SK-N-SH (cell line): ENCODE measurements at regions not wholly inside any gene's neighbourhood (a gene's known extent, or its start where the extent isn't known, plus 50 kb on each side); places are given as distances from the start of the nearest gene placed in this dataset.

Experiments
- CTCF ChIA-PET: fragments of 300-600, 350-600 bp; formaldehyde crosslinking; extraction: SDS; loops from one replicate; lab custom pipeline; 2021; lab: Yijun Ruan, JAX
- POLR2A ChIA-PET: fragments of 350-600 bp; sonication (Branson Sonifier 250); formaldehyde crosslinking; extraction: SDS; loops from one replicate; lab custom pipeline; 2020; ENCODE audit warnings: antibody characterized with exemption, inconsistent platforms; lab: Yijun Ruan, JAX
- DNase-seq: peaks from one replicate; pipeline ENCODE4 v3.0.0; 2012
- H2AFZ ChIP-seq: fragments of 200-600 bp; sonication (generic); 2 replicates; pipeline ENCODE4 v1.8.1; 2016; ENCODE audit warnings: antibody characterized with exemption, mild to moderate bottlenecking, low read depth
- H3F3A ChIP-seq: fragments of 200-600 bp; sonication (generic); replicated peaks from 2 replicates; pipeline ENCODE3; 2016; ENCODE audit warnings: antibody characterized with exemption, mild to moderate bottlenecking; ENCODE audit not compliant: insufficient read depth
- H3K27ac ChIP-seq, 2 experiments: fragments of 200-500 bp in 1 of 2; fragments of 200-600 bp in 1 of 2; sonication (Bioruptor generic) in 1 of 2; sonication (generic), shearing (Covaris generic) in 1 of 2; 2 replicates each; pipeline versions ENCODE4 v1.5.1 to v1.6.1; 2014 to 2016; ENCODE audit warnings: low read depth in 2 of 2, inconsistent platforms in 1 of 2, low read length in 1 of 2, mild to moderate bottlenecking in 1 of 2, mixed read lengths in 1 of 2
- H3K27me3 ChIP-seq: fragments of 200-600 bp; sonication (generic), shearing (Covaris generic); 2 replicates; pipeline ENCODE4 v1.6.1; 2016; ENCODE audit warnings: mixed run types; ENCODE audit not compliant: insufficient read depth
- H3K36me3 ChIP-seq, 2 experiments: fragments of 200-500 bp in 1 of 2; fragments of 200-600 bp in 1 of 2; sonication (Bioruptor generic) in 1 of 2; sonication (generic) in 1 of 2; replicated peaks in 1 of 2; 2 replicates each; pipeline versions ENCODE3 to v1.5.1; 2014 to 2016; ENCODE audit warnings: low read length in 1 of 2, mild to moderate bottlenecking in 1 of 2; ENCODE audit not compliant: insufficient read depth in 2 of 2, control insufficient read depth in 1 of 2
- H3K4me1 ChIP-seq, 2 experiments: fragments of 200-500 bp in 1 of 2; fragments of 200-600 bp in 1 of 2; sonication (Bioruptor generic) in 1 of 2; sonication (generic), shearing (Covaris generic) in 1 of 2; 2 replicates each; pipeline versions ENCODE4 v1.5.1 to v1.6.1; 2014 to 2016; ENCODE audit warnings: low read depth in 1 of 2, low read length in 1 of 2, mixed run types in 1 of 2; ENCODE audit not compliant: insufficient read depth in 2 of 2, control insufficient read depth in 1 of 2
- H3K4me2 ChIP-seq: fragments of 200-600 bp; sonication (generic), shearing (Covaris generic); 2 replicates; pipeline ENCODE4 v1.6.1; 2017; ENCODE audit warnings: mixed run types
- H3K4me3 ChIP-seq, 2 experiments: fragments of 200-500 bp in 1 of 2; fragments of 200-600 bp in 1 of 2; sonication (Bioruptor generic) in 1 of 2; sonication (generic), shearing (Covaris generic) in 1 of 2; 2 replicates each; pipeline versions ENCODE4 v1.5.1 to v1.8.1; 2014 to 2016; ENCODE audit warnings: low read depth in 2 of 2, inconsistent platforms in 1 of 2, low read length in 1 of 2, mild to moderate bottlenecking in 1 of 2, mixed read lengths in 1 of 2, moderate library complexity in 1 of 2
- H3K79me2 ChIP-seq: fragments of 200-600 bp; sonication (generic); 2 replicates; pipeline ENCODE4 v1.8.1; 2017; ENCODE audit warnings: mild to moderate bottlenecking; ENCODE audit not compliant: insufficient read depth
- H3K9ac ChIP-seq: fragments of 200-600 bp; sonication (generic); 2 replicates; pipeline ENCODE4 v1.6.1; 2017; ENCODE audit warnings: mixed run types
- H3K9me2 ChIP-seq: fragments of 200-600 bp; sonication (generic); 2 replicates; pipeline ENCODE4 v1.6.1; 2017; ENCODE audit warnings: mixed run types
- H3K9me3 ChIP-seq: fragments of 200-600 bp; sonication (generic); 2 replicates; pipeline ENCODE4 v1.6.1; 2017; ENCODE audit warnings: mixed run types, mild to moderate bottlenecking, moderate library complexity
- H4K20me1 ChIP-seq: fragments of 200-600 bp; sonication (generic); 2 replicates; pipeline ENCODE4 v1.6.1; 2017; ENCODE audit warnings: mild to moderate bottlenecking, mixed run types; ENCODE audit not compliant: insufficient read depth
- CHD2 ChIP-seq: fragments of 150-350 bp; IDR thresholded peaks from 2 replicates; pipeline ENCODE4 v1.6.1; 2018; ENCODE audit warnings: low read length; ENCODE audit not compliant: partially characterized antibody
- EP300 ChIP-seq, 2 experiments: IDR thresholded peaks; 2 replicates each; pipeline versions ENCODE4 v1.4.0 to v1.6.1; 2012; ENCODE audit warnings: borderline replicate concordance in 1 of 2, low read depth in 1 of 2, low read length in 1 of 2
- FOSL2 ChIP-seq: IDR thresholded peaks from 2 replicates; pipeline ENCODE4 v1.4.0; 2012; ENCODE audit warnings: low read depth, mild to moderate bottlenecking, moderate library complexity, borderline replicate concordance
- FOXJ3 ChIP-seq: sonication (generic); formaldehyde crosslinking; IDR thresholded peaks from 2 replicates; pipeline ENCODE4 v1.5.1; 2020; ENCODE audit warnings: mild to moderate bottlenecking, missing genetic modification reagents
- GABPA ChIP-seq: IDR thresholded peaks from 2 replicates; pipeline ENCODE4 v1.4.0; 2012; ENCODE audit warnings: low read depth, mild to moderate bottlenecking
- GATA2 ChIP-seq: sonication (generic); formaldehyde crosslinking; IDR thresholded peaks from 2 replicates; pipeline ENCODE4 v1.5.0; 2020; ENCODE audit warnings: mild to moderate bottlenecking, missing genetic modification reagents
- MAX ChIP-seq: IDR thresholded peaks from 2 replicates; pipeline ENCODE4 v1.4.0; 2012; ENCODE audit warnings: low read depth
- MEF2A ChIP-seq: IDR thresholded peaks from 2 replicates; pipeline ENCODE4 v1.4.0; 2012; ENCODE audit warnings: low read depth, borderline replicate concordance
- MXI1 ChIP-seq: IDR thresholded peaks from 2 replicates; pipeline ENCODE4 v1.6.1; 2012; ENCODE audit warnings: mild to moderate bottlenecking, low read depth, low read length, improper control_type of control experiment
- PBX3 ChIP-seq: IDR thresholded peaks from 2 replicates; pipeline ENCODE4; 2012
- REST ChIP-seq: IDR thresholded peaks from 2 replicates; pipeline ENCODE4 v1.6.1; 2012; ENCODE audit warnings: mild to moderate bottlenecking, low read depth, low read length, moderate library complexity
- RXRA ChIP-seq: IDR thresholded peaks from 2 replicates; pipeline ENCODE4 v1.4.0; 2012; ENCODE audit warnings: low read depth, mild to moderate bottlenecking, borderline replicate concordance
- TCF12 ChIP-seq: IDR thresholded peaks from 2 replicates; pipeline ENCODE4 v1.4.0; 2012
- USF1 ChIP-seq: IDR thresholded peaks from 2 replicates; pipeline ENCODE4 v1.4.0; 2012; ENCODE audit warnings: low read depth, borderline replicate concordance
- YY1 ChIP-seq: IDR thresholded peaks from 2 replicates; pipeline ENCODE4 v1.4.0; 2012; ENCODE audit warnings: low read depth, mild to moderate bottlenecking
- WGBS: methylation state at CpG from one replicate; pipeline ENCODE4 v1.1.6; 2017; ENCODE audit warnings: low lambda C conversion rate; 5-methylcytosine and 5-hydroxymethylcytosine counted together

GRCh38 chr5:155307229-155307628, 293.7 kb downstream of the KIF4B start:
- Histone ChIP-seq H3F3A (no peaks in the 10 kb centered on the region), H3K9ac (no peak overlapping the region), H3K4me1 (no peaks in the 10 kb centered on the region), H3K4me2 (no peak overlapping the region), H3K27ac (no peak overlapping the region), H2AFZ (no peak overlapping the region), H3K9me3 (no peaks in the 10 kb centered on the region), H3K79me2 (no peaks in the 10 kb centered on the region), H3K9me2 (no peaks in the 10 kb centered on the region), H3K36me3 (no peaks in the 10 kb centered on the region), H4K20me1 (no peaks in the 10 kb centered on the region), H3K27me3 (no peaks in the 10 kb centered on the region), H3K4me3 (no peak overlapping the region)
- ChIA-PET CTCF (interaction anchor here (1.5 kb wide), 1 partner anchor 9 kb away, joined by 3 read pairs; no protein-coding TSS in a partner anchor), POLR2A (no interaction called here)
- 86% methylated on average over 3 of the region's 3 CpGs for WGBS
- no peak for TF ChIP-seq USF1
- DNase-seq: no peak

- Histone ChIP-seq H3K4me1 (no peaks in the 10 kb centered on the region), H3K9me3 (no peaks in the 10 kb centered on the region), H3K9ac (no peak overlapping the region), H3K79me2 (no peaks in the 10 kb centered on the region), H3K4me2 (no peak overlapping the region), H3K4me3 (no peak overlapping the region), H3K36me3 (no peaks in the 10 kb centered on the region), H3K27ac (no peak overlapping the region), H3K27me3 (no peaks in the 10 kb centered on the region), H2AFZ (no peak overlapping the region), H3F3A (no peaks in the 10 kb centered on the region), H4K20me1 (no peaks in the 10 kb centered on the region), H3K9me2 (no peaks in the 10 kb centered on the region)
- DNase-seq: no peak
- TF ChIP-seq GATA2 (CRISPR knock-in tag): no peak
- no peak for TF ChIP-seq YY1
- no peak for TF ChIP-seq GABPA
- TF ChIP-seq FOXJ3: no peak
- TF ChIP-seq CHD2: no peak
- no peak for TF ChIP-seq FOSL2
- CTCF ChIA-PET: no interaction called here
- POLR2A ChIA-PET: no interaction called here
Measured at GRCh38 chr5:155308289-155308688, 294.7 kb downstream of the KIF4B start.

- CTCF ChIA-PET: no interaction called here
- H4K20me1 ChIP-seq: no peaks in the 10 kb centered on the region
- POLR2A ChIA-PET: no interaction called here
Measured at GRCh38 chr5:155309021-155309746, 295.6 kb downstream of the KIF4B start.

More at GRCh38 chr5:155309021-155309746, 295.6 kb downstream of the KIF4B start:
- no peak for DNase-seq
- Histone ChIP-seq H3K9me2 (no peaks in the 10 kb centered on the region), H3F3A (no peaks in the 10 kb centered on the region), H2AFZ (no peak overlapping the region), H3K4me1 (no peaks in the 10 kb centered on the region), H3K9me3 (no peaks in the 10 kb centered on the region), H3K36me3 (no peaks in the 10 kb centered on the region), H3K9ac (no peak overlapping the region), H3K4me3 (no peak overlapping the region), H3K4me2 (no peak overlapping the region), H3K79me2 (no peaks in the 10 kb centered on the region), H3K27ac (no peak overlapping the region), H3K27me3 (no peaks in the 10 kb centered on the region)
- WGBS: 5% methylated on average over 4 of the region's 4 CpGs
- TF ChIP-seq CHD2: no peak
- no peak for TF ChIP-seq MEF2A
- TF ChIP-seq TCF12: no peak
- TF ChIP-seq PBX3: no peak
- TF ChIP-seq RXRA: no peak
- TF ChIP-seq REST: no peak
- no peak for TF ChIP-seq EP300 (IDR thresholded peaks at IDR 0.05; ENCODE audit: borderline replicate concordance in 1 of 2, low read depth in 1 of 2, low read length in 1 of 2)
- TF ChIP-seq MAX: no peak
- no peak for TF ChIP-seq MXI1
